ENCODE measurements at regions not wholly inside any gene's neighbourhood (a gene's known extent, or its start where the extent isn't known, plus 50 kb on each side); places are given as distances from the start of the nearest gene placed in this dataset.
A peak's percentile ranks its signal among the peaks of the same experiment; 100 is the strongest.

DNA sequence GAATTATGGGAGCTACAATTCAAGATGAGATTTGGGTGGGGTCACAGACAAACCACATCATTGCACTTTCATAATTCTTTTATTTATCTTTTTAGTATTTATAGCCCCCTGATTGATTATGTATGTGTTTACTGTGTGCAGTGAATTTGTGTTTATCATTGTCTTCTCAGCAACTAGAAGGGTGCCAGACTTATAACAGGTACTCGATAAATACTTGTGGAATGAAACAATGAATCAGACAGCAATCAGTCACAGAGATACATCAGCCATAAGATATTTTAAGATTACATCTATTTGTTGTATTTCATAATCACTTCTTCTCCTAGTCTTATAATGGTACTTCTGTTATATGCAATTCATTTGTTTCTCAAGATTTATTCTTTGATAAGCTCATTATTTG lies 273.2 kb downstream of the PTPRC start:
- Mint-ChIP-seq H3K9me3 (peaks cover 0 to 2% of the 10 kb centered on the region in 2 donors), H3K4me1 (ENCODE audit: low read depth) (peaks cover 22% of the 10 kb centered on the region), H3K27ac (no peak overlapping the region), H3K27me3 (ENCODE audit: low read depth) (no peaks in the 10 kb centered on the region), H3K4me3 (no peak overlapping the region), H3K36me3 (ENCODE audit: insufficient read depth in 2 of 2) (peaks cover 0 to 1% of the 10 kb centered on the region in 2 donors)
- no peak for ATAC-seq (replicated peaks in 1 of 2)
- no peak for DNase-seq

DNA sequence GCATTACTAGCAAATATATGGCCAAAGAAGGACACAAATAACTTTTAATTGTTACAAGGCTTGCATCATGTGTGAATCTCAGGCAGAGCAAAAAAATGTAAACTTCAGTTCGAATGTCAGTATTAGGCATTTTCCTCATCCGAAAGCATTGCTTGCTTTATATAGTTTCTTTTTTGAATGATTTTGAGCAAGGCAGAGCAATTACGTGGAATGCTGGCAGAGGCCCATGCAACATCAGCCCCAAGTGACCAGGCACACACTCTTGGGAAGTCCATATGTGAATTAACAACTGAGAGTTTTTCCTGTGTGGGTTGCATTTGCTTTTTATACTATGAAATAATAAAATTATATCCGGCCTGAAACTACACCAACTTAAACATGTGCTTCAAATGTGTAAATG lies 274.8 kb downstream of the PTPRC start:
- Mint-ChIP-seq H3K36me3 (ENCODE audit: insufficient read depth in 2 of 2) (peaks cover 1 to 7% of the 10 kb centered on the region in 2 donors), H3K4me3 (no peak overlapping the region), H3K27me3 (ENCODE audit: low read depth) (no peaks in the 10 kb centered on the region), H3K27ac (peak overlapping the region; percentile 35), H3K9me3 (peaks cover 0 to 2% of the 10 kb centered on the region in 2 donors), H3K4me1 (ENCODE audit: low read depth) (peaks cover 33% of the 10 kb centered on the region)
- DNase-seq (no peak), ATAC-seq (replicated peaks in 1 of 2) (no peak)

DNA sequence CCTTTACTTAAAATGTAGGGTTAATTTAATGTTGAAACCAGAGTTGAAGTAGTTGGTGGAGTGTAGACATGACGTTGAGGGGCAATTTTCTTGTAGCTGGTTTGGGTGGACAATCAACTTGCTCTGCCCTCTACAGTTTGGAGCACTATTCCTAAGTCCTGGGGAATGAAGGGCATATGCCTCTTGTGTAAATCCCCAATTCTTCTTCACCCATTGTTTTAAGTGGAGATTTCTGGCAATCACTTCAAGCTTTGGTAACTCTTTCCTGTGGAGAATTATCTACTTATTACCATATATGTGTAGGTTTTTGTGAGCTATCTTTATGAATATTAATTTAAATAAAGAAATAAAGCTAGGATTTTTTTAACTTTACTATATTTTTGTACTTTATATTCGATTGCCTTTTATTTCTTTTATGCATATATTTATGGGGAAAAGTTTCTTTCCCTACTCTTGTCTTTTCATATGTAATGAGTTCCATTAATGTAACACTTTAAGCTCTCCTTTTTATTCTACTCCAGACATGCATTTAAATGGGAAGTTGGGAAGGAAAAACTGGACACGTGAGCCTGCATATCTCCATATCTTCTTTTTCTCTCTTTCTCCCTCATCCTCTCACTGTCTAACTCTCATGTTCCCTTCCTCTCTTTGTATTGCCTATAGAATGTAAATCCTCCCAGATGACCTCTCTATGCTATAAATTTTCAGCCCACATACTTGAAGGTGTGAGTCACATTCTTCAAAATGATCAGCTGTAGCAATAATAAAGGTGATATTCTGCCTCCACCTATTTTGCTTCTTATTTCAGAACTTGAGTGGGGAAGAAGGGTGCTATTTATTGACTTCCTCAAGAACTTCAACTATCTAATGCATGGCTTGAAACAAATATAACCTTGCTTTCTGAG lies 276.7 kb downstream of the PTPRC start:
- Mint-ChIP-seq H3K27me3 (ENCODE audit: low read depth) (no peaks in the 10 kb centered on the region), H3K27ac (no peak overlapping the region), H3K36me3 (ENCODE audit: insufficient read depth in 2 of 2) (peaks cover 3 to 6% of the 10 kb centered on the region in 2 donors), H3K4me1 (ENCODE audit: low read depth) (peaks cover 43% of the 10 kb centered on the region), H3K9me3 (peaks cover 0 to 2% of the 10 kb centered on the region in 2 donors), H3K4me3 (no peak overlapping the region)
- DNase-seq: no peak
- no peak for ATAC-seq (replicated peaks in 1 of 2)

DNA sequence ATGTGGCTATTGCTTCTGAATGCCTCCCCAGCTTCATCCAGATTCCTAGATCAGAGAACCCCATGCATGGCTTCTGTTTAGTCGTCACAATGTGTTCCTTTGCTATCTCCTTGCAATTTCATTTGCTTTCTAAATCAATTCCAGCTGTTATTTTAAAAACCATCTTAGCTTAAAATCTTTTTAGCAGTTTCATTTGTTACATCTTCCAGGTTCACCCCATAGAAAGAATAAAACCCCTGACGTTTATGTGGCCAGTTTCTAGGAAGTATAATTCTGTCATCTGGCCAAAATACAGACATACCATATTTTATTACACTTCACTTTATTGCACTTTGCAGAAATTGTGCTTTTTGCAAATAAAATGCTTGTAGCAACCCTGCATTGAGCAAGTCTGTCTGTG lies 278.4 kb downstream of the PTPRC start:
- DNase-seq (no peak), ATAC-seq (replicated peaks in 1 of 2) (no peak)
- no peaks in the 10 kb centered on the region for H3K9me3 Mint-ChIP-seq
- H3K36me3 Mint-ChIP-seq (ENCODE audit: insufficient read depth in 2 of 2): peaks cover 3 to 6% of the 10 kb centered on the region in 2 donors
- peaks cover 52% of the 10 kb centered on the region for H3K4me1 Mint-ChIP-seq (ENCODE audit: low read depth)
- no peak overlapping the region for H3K4me3 Mint-ChIP-seq
- no peaks in the 10 kb centered on the region for H3K27me3 Mint-ChIP-seq (ENCODE audit: low read depth)
- H3K27ac Mint-ChIP-seq: peak overlapping the region; percentile 30

DNA sequence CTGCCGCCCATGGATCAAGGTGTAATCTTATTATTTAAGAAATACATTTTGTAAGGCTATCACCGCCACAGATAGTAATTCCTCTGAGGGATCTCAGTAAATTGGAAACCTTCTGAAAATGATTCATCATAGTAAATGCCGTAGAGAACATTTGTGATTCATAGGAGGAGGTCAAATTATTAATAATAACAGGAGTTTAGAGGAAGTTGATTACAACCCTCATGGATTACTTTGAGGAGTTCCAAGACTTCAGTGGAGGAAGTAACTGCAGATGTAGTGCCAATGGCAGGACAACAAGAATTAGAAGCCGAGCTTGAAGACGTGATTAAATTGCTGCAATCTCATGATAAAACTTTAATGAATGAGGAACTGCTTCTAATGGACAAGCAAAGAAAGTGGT lies 280.1 kb downstream of the PTPRC start:
- Mint-ChIP-seq H3K36me3 (ENCODE audit: insufficient read depth in 2 of 2) (peaks cover 3 to 6% of the 10 kb centered on the region in 2 donors), H3K27ac (peak overlapping the region; percentile 77), H3K27me3 (ENCODE audit: low read depth) (no peaks in the 10 kb centered on the region), H3K4me3 (peak overlapping the region; percentile 68 to 92), H3K4me1 (ENCODE audit: low read depth) (peaks cover 68% of the 10 kb centered on the region), H3K9me3 (no peaks in the 10 kb centered on the region)
- ATAC-seq (replicated peaks in 1 of 2) (no peak), DNase-seq (no peak)

DNA sequence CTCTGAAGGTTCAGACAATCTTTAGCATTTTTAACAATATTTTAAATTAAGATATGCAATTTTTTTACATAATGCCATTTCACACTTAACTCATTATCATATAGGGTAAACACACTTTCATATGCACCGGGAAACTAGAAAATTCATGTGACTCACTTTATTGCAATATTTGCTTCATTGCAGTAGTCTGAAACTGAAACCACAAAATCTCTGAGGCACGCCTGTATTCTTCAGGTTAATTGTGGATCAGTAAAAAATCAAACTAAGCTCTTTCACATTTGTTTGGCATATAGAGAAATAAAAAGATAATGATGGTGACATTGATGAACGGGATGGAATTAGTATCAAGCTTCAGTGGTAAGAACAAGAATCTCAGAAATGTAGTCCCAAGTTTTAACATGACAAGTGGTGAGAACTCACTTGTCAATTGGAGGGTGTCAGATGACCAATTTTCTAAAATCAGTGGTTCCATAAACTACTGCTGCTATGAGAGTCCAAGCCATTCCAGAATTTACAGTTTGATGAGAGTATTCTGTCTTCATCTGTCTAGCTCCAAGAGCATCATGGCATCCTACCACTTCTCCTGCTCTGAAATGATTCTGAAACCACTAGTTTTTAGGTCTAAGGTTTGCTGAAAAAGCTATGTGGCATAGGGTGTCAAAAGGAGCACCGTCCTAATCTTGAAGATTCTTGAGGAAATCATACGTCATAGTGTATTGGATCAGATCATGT lies 281.0 kb downstream of the PTPRC start:
- peaks cover 3 to 6% of the 10 kb centered on the region in 2 donors for H3K36me3 Mint-ChIP-seq (ENCODE audit: insufficient read depth in 2 of 2)
- DNase-seq: peak; percentile 22 to 30

DNA sequence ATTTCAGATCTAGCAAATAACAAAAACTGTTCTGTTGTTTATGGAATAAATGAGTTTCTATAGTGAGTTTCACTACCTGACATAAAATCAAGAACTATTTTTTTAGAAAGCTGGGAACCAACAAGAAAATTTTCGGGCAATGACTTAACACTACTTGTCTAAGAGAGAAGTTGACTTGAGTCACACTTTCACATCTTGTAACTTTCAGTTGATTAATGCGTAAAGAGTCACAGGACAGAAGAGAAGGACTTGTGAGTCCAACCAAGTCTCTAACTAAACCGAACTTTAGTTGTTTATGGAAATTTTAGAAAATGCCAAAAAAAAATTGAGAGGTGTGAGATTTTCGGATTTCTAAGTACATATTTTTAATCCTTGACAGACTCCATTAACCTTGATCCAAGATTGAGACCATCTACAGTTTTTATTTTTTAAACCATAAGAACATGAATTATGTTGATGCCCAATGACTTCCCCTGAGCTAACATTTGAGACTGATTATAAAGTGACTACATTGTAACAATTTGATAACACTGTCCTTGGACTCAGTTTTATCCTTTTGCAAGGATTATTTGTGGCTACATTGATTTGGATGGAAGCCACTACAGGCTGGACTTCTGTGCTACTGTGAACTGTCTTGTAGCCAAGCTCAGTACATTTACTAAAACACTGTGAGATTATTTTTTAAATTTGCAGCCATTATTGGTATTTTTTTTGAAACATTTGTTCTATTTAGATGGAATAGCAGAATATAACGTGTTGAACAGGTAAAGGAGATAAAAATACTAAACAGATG lies 284.0 kb downstream of the PTPRC start:
- DNase-seq (no peak), ATAC-seq (replicated peaks in 1 of 2) (peak; percentile 68 to 76)
- peak overlapping the region; percentile 95 for H3K27ac Mint-ChIP-seq
- no peaks in the 10 kb centered on the region for H3K27me3 Mint-ChIP-seq (ENCODE audit: low read depth)
- H3K4me3 Mint-ChIP-seq: peak overlapping the region; percentile 66 to 92
- H3K4me1 Mint-ChIP-seq (ENCODE audit: low read depth): peaks cover 96% of the 10 kb centered on the region
- H3K9me3 Mint-ChIP-seq: no peaks in the 10 kb centered on the region
- H3K36me3 Mint-ChIP-seq (ENCODE audit: insufficient read depth in 2 of 2): peaks cover 3 to 6% of the 10 kb centered on the region in 2 donors

More for the DNA sequence above, 281.0 kb downstream of the PTPRC start:
- peak; percentile 78 for ATAC-seq (replicated peaks in 1 of 2)
- H3K4me1 Mint-ChIP-seq (ENCODE audit: low read depth): peaks cover 77% of the 10 kb centered on the region
- H3K27ac Mint-ChIP-seq: peak overlapping the region; percentile 92
- no peaks in the 10 kb centered on the region for H3K27me3 Mint-ChIP-seq (ENCODE audit: low read depth)
- H3K4me3 Mint-ChIP-seq: peak overlapping the region; percentile 68 to 92
- no peaks in the 10 kb centered on the region for H3K9me3 Mint-ChIP-seq

DNA sequence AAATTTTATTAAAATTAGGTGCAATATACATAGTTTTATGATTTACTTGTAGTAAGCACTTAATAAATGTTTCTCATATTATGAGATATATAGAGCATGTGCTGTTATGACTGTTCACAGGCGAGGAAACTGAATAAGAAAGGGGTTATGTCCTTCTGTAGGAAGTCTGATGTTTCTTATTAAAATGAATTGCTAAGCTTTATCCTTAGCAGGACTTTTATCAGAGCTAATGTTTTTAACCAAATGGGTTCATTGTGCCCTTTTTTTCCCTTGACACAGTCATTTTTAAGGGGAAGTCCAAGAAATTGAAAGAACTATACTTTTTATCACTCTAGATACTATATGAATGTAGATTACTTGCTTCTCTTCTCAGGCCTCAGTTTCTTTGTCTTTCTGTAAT lies 285.2 kb downstream of the PTPRC start:
- H3K27ac Mint-ChIP-seq: peak overlapping the region; percentile 65
- H3K4me1 Mint-ChIP-seq (ENCODE audit: low read depth): peaks cover 87% of the 10 kb centered on the region
- H3K36me3 Mint-ChIP-seq (ENCODE audit: insufficient read depth in 2 of 2): peaks cover 2% of the 10 kb centered on the region in 2 donors
- peak overlapping the region; percentile 39 to 40 for H3K4me3 Mint-ChIP-seq
- ATAC-seq (replicated peaks in 1 of 2): no peak
- no peaks in the 10 kb centered on the region for H3K9me3 Mint-ChIP-seq
- no peaks in the 10 kb centered on the region for H3K27me3 Mint-ChIP-seq (ENCODE audit: low read depth)
- DNase-seq: no peak

DNA sequence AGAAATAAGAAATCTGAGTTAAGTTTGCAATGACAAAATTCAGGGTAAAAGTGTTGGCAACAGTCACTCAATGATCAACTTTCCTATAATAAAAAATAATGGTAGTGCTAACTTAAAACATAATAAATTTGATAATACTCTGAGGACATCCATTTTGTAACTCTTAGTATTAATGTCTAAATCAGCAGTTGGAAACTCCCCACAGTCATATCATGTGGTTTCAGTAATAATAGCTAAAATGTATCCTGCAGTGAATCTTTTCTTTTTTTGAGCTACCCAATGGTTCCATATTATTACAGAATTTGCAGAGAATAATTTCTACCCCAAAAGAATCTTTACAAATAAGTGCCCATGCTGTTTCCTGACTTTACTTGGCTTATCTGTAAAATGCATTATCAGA lies 286.7 kb downstream of the PTPRC start:
- DNase-seq (no peak), ATAC-seq (replicated peaks in 1 of 2) (no peak)
- Mint-ChIP-seq H3K27me3 (ENCODE audit: low read depth) (no peaks in the 10 kb centered on the region), H3K4me1 (ENCODE audit: low read depth) (peaks cover 85% of the 10 kb centered on the region), H3K4me3 (peak overlapping the region in 1 of 2 donors; percentile 10), H3K27ac (no peak overlapping the region), H3K9me3 (no peaks in the 10 kb centered on the region), H3K36me3 (ENCODE audit: insufficient read depth in 2 of 2) (peaks cover 0 to 2% of the 10 kb centered on the region in 2 donors)

DNA sequence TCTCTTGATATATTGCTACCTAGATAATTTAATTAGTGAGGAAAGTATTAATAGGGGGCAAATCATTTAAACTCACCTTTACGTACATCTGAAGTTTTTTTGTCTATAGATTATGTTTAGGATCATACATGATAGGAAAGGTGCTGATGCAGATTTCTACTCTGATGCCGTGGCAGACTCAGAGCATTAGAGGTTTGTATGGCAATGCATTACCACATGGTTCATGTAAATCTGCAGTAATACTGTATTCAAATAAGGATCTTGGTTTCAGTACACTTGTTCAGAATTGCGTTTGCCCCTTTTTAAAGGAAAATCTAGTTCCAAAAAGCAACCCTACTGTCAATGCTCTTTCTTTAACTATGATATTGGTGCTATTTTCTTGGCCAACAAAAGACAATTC lies 288.3 kb downstream of the PTPRC start:
- ATAC-seq (replicated peaks in 1 of 2) (peak in 1 of 2 donors; percentile 42), DNase-seq (no peak)
- Mint-ChIP-seq H3K4me3 (peak overlapping the region; percentile 10 to 31), H3K36me3 (ENCODE audit: insufficient read depth in 2 of 2) (peaks cover 0 to 2% of the 10 kb centered on the region in 2 donors), H3K4me1 (ENCODE audit: low read depth) (peaks cover 70% of the 10 kb centered on the region), H3K27ac (peak overlapping the region; percentile 42), H3K9me3 (no peaks in the 10 kb centered on the region), H3K27me3 (ENCODE audit: low read depth) (no peaks in the 10 kb centered on the region)

DNA sequence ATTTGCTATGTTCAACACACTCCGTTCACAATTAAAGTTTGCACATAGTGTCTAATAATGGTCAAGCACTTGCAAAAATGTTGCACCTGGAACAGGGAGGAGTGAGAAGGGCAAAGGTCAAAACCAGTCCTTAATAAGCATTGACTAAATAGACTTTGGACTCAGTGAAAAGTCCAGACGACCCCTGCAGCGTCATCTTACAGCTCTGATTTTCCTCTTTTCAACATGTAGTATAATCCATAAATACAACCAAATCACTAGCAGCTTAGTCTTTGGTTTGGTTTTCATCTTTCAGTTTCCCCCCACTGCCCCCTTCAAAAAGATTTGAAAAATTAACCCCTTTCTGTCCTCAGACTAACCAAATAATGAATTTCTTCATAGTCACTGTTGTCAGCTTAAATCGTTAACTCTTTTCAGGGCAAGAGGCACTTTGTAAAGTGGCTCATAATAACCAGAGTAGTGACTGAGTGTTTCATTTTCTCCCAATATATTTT lies 290.3 kb downstream of the PTPRC start:
- H3K36me3 Mint-ChIP-seq (ENCODE audit: insufficient read depth in 2 of 2): peaks cover 0 to 2% of the 10 kb centered on the region in 2 donors
- no peak for ATAC-seq (replicated peaks in 1 of 2)
- H3K4me3 Mint-ChIP-seq: peak overlapping the region; percentile 56 to 76
- peaks cover 63% of the 10 kb centered on the region for H3K4me1 Mint-ChIP-seq (ENCODE audit: low read depth)
- H3K27me3 Mint-ChIP-seq (ENCODE audit: low read depth): no peaks in the 10 kb centered on the region
- no peaks in the 10 kb centered on the region for H3K9me3 Mint-ChIP-seq
- no peak for DNase-seq
- H3K27ac Mint-ChIP-seq: peak overlapping the region; percentile 4

DNA sequence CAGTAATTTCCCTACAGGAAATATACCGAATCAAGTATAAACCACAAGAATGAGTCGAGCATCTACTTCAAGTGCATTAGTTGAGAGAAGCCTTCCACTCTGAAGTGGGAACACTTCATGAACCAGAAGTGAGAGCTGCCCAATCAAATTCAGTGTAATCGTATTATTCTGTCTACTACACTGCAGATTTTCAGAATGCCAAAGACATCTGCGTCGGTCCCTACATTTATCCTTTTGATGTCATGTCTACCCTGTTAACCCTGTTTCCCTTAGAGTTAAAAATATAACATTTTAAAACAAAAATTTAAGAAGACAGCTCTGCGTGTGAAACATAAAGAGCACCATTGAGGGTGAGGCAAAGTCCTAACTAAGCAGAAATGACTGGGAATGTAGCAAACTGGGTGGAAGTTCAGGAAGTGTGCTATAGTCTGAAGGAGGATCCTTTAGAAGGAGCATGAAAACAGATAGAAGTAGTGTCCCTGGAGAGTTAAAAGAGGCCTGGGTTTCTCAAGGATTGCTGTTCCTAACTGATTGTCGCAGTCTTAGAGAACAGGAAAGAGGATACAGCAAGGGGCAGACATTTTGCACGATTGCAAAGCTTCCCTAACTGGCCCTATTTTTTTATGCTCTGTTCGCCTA lies 291.2 kb downstream of the PTPRC start:
- DNase-seq: no peak
- peak; percentile 69 to 71 for ATAC-seq (replicated peaks in 1 of 2)
- no peaks in the 10 kb centered on the region for H3K9me3 Mint-ChIP-seq
- H3K36me3 Mint-ChIP-seq (ENCODE audit: insufficient read depth in 2 of 2): peaks cover 0 to 2% of the 10 kb centered on the region in 2 donors
- peaks cover 54% of the 10 kb centered on the region for H3K4me1 Mint-ChIP-seq (ENCODE audit: low read depth)
- H3K4me3 Mint-ChIP-seq: peak overlapping the region; percentile 76 to 83
- peak overlapping the region; percentile 97 for H3K27ac Mint-ChIP-seq
- no peaks in the 10 kb centered on the region for H3K27me3 Mint-ChIP-seq (ENCODE audit: low read depth)
